ENCODE measurements at regions not wholly inside any gene's neighbourhood (a gene's known extent, or its start where the extent isn't known, plus 50 kb on each side); places are given as distances from the start of the nearest gene placed in this dataset.
"Not testable (repeated sequence)": the region's sequence is repeated elsewhere in the genome, so short reads cannot be mapped to it uniquely, and the experiment has no call there.

- no peak for DNase-seq (ENCODE audit: low read depth, low spot score)
Measured at GRCh38 chr15:96582473-96582872, 252.0 kb downstream of the NR2F2 start.

GRCh38 chr15:96583671-96584070 lies 253.2 kb downstream of the NR2F2 start:
- no peak for DNase-seq (ENCODE audit: low read depth, low spot score)

GRCh38 chr15:96585484-96586386 lies 255.2 kb downstream of the NR2F2 start:
- DNase-seq (ENCODE audit: low read depth, low spot score) = no peak

- DNase-seq (ENCODE audit: low read depth, low spot score) = no peak
Measured at GRCh38 chr15:96586901-96587300, 256.4 kb downstream of the NR2F2 start.

GRCh38 chr15:96589864-96590263 lies 259.4 kb downstream of the NR2F2 start:
- DNase-seq (ENCODE audit: low read depth, low spot score) = no peak

- DNase-seq (ENCODE audit: low read depth, low spot score) = no peak
Measured at GRCh38 chr15:96593735-96594134, 263.2 kb downstream of the NR2F2 start.

GRCh38 chr15:96595951-96596350 lies 265.5 kb downstream of the NR2F2 start:
- no peak for DNase-seq (ENCODE audit: low read depth, low spot score)

GRCh38 chr15:96598514-96598913 lies 268.0 kb downstream of the NR2F2 start:
- DNase-seq (ENCODE audit: low read depth, low spot score) = no peak

GRCh38 chr15:96599268-96599667 lies 268.8 kb downstream of the NR2F2 start:
- no peak for DNase-seq (ENCODE audit: low read depth, low spot score)

GRCh38 chr15:96600350-96600749 lies 269.9 kb downstream of the NR2F2 start:
- no peak for DNase-seq (ENCODE audit: low read depth, low spot score)

GRCh38 chr15:96606617-96607016 lies 276.1 kb downstream of the NR2F2 start:
- DNase-seq (ENCODE audit: low read depth, low spot score) = no peak

GRCh38 chr15:96610757-96611156 lies 280.3 kb downstream of the NR2F2 start:
- no peak for DNase-seq (ENCODE audit: low read depth, low spot score)

GRCh38 chr15:96612917-96613316 lies 282.4 kb downstream of the NR2F2 start:
- DNase-seq (ENCODE audit: low read depth, low spot score) = no peak

GRCh38 chr15:96619174-96619573 lies 288.7 kb downstream of the NR2F2 start:
- no peak for DNase-seq (ENCODE audit: low read depth, low spot score)

GRCh38 chr15:96622714-96623113 lies 292.2 kb downstream of the NR2F2 start:
- no peak for DNase-seq (ENCODE audit: low read depth, low spot score)

- no peak for DNase-seq (ENCODE audit: low read depth, low spot score)
Measured at GRCh38 chr15:96625256-96625655, 294.8 kb downstream of the NR2F2 start.

- no peak for DNase-seq (ENCODE audit: low read depth, low spot score)
Measured at GRCh38 chr15:96627031-96627568, 296.6 kb downstream of the NR2F2 start.

GRCh38 chr15:96629511-96629910 lies 299.0 kb downstream of the NR2F2 start:
- DNase-seq (ENCODE audit: low read depth, low spot score) = no peak

- DNase-seq (ENCODE audit: low read depth, low spot score) = no peak
Measured at GRCh38 chr15:96638793-96639192, 308.3 kb downstream of the NR2F2 start.

- no peak for DNase-seq (ENCODE audit: low read depth, low spot score)
Measured at GRCh38 chr15:96645796-96646195, 315.3 kb downstream of the NR2F2 start.

- no peak for DNase-seq (ENCODE audit: low read depth, low spot score)
Measured at GRCh38 chr15:96648866-96649265, 318.4 kb downstream of the NR2F2 start.

GRCh38 chr15:96657096-96657495 lies 326.6 kb downstream of the NR2F2 start:
- DNase-seq (ENCODE audit: low read depth, low spot score) = no peak

GRCh38 chr15:96666979-96667378 lies 336.5 kb downstream of the NR2F2 start:
- not testable (repeated sequence) for DNase-seq (ENCODE audit: low read depth, low spot score)
